Stimulated activated naive CD8-positive, alpha-beta T cell treated with anti-CD3 and anti-CD28 coated beads, Interleukin-15, Interleukin-2, amounts not matched to agents 100 ng/mL and 50 ng/mL, for 24 hours (primary cell): ENCODE measurements at regions not wholly inside any gene's neighbourhood (a gene's known extent, or its start where the extent isn't known, plus 50 kb on each side); places are given as distances from the start of the nearest gene placed in this dataset.

ENCODE experiments used
- H3K27ac Mint-ChIP-seq: one replicate; pipeline ENCODE4 v1.8.0; 2021; ENCODE audit warnings: mild to moderate bottlenecking, mixed read lengths
- H3K27me3 Mint-ChIP-seq: one replicate; pipeline ENCODE4 v1.8.0; 2021; ENCODE audit warnings: mixed read lengths
- H3K36me3 Mint-ChIP-seq: one replicate; pipeline ENCODE4 v1.8.0; 2021; ENCODE audit warnings: low read depth, mixed read lengths
- H3K4me1 Mint-ChIP-seq: one replicate; pipeline ENCODE4 v1.8.0; 2021; ENCODE audit warnings: low read depth, mixed read lengths
- H3K4me3 Mint-ChIP-seq: one replicate; pipeline ENCODE4 v1.8.0; 2021; ENCODE audit warnings: mild to moderate bottlenecking, mixed read lengths
- H3K9me3 Mint-ChIP-seq: one replicate; pipeline ENCODE4 v1.8.0; 2021; ENCODE audit warnings: mixed read lengths

DNA sequence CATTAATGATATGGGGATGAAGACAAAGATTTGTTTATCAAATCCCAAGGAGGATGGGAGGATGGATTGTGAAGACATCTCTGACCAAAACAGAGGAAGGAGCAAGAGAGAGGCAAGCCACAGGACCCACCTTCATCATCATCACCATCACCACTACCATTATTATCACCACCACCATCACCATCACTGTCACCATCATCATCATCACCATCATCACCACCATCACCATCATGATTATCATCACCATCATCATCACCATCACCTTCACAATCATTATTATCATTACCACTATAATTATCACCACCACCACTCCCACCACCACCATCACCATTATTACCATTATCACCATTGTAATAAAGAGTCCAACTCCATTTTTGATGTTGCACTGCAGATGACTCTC, 482.5 kb downstream of the PTPRU start:
- peaks cover under 1% of the 10 kb centered on the region for H3K27me3 Mint-ChIP-seq
- H3K4me1 Mint-ChIP-seq = peaks cover 12% of the 10 kb centered on the region
- no peak overlapping the region for H3K27ac Mint-ChIP-seq
- no peaks in the 10 kb centered on the region for H3K36me3 Mint-ChIP-seq
- peaks cover 12% of the 10 kb centered on the region for H3K9me3 Mint-ChIP-seq
- H3K4me3 Mint-ChIP-seq = no peak overlapping the region

- H3K27ac Mint-ChIP-seq = no peak overlapping the region
- H3K4me3 Mint-ChIP-seq = no peak overlapping the region
- peaks cover 24% of the 10 kb centered on the region for H3K4me1 Mint-ChIP-seq
- peaks cover 12% of the 10 kb centered on the region for H3K9me3 Mint-ChIP-seq
- H3K36me3 Mint-ChIP-seq = no peaks in the 10 kb centered on the region
- peaks cover 3% of the 10 kb centered on the region for H3K27me3 Mint-ChIP-seq
These were observed 480.0 kb downstream of the PTPRU start for GRCh38 chr1:29716306-29716705.

- H3K4me1 Mint-ChIP-seq = peaks cover 33% of the 10 kb centered on the region
- H3K9me3 Mint-ChIP-seq = peaks cover 2% of the 10 kb centered on the region
- no peak overlapping the region for H3K4me3 Mint-ChIP-seq
- H3K27ac Mint-ChIP-seq = no peak overlapping the region
- no peaks in the 10 kb centered on the region for H3K36me3 Mint-ChIP-seq
- H3K27me3 Mint-ChIP-seq = peaks cover 3% of the 10 kb centered on the region
These were observed 477.5 kb downstream of the PTPRU start for GRCh38 chr1:29713857-29714256.

- Mint-ChIP-seq H3K4me1 (peaks cover 39% of the 10 kb centered on the region), H3K36me3 (no peaks in the 10 kb centered on the region), H3K27ac (no peak overlapping the region), H3K9me3 (no peaks in the 10 kb centered on the region), H3K27me3 (peaks cover 12% of the 10 kb centered on the region), H3K4me3 (no peak overlapping the region)
These were observed 476.5 kb downstream of the PTPRU start for GRCh38 chr1:29712801-29713200.

DNA sequence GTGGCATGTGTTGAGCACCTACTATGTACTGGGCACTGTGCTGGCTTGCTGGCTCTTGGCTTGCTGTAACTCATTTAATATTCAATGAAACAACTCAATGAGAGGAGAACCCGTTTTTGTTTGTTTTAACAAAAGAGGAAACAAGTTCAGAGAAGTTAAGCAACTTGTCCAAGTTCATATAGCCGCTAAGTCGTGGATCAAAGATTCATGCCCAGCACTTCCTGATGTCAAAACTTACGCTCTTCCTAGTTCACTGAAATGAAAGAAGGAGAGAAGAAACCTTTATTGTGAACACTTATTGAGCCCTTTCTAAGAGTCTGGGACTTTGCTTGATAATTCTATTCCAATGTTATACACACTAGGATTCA, 475.9 kb downstream of the PTPRU start:
- Mint-ChIP-seq H3K36me3 (no peaks in the 10 kb centered on the region), H3K4me3 (no peak overlapping the region), H3K4me1 (peaks cover 39% of the 10 kb centered on the region), H3K27ac (peak overlapping the region; percentile 36), H3K27me3 (peaks cover 12% of the 10 kb centered on the region), H3K9me3 (no peaks in the 10 kb centered on the region)

DNA sequence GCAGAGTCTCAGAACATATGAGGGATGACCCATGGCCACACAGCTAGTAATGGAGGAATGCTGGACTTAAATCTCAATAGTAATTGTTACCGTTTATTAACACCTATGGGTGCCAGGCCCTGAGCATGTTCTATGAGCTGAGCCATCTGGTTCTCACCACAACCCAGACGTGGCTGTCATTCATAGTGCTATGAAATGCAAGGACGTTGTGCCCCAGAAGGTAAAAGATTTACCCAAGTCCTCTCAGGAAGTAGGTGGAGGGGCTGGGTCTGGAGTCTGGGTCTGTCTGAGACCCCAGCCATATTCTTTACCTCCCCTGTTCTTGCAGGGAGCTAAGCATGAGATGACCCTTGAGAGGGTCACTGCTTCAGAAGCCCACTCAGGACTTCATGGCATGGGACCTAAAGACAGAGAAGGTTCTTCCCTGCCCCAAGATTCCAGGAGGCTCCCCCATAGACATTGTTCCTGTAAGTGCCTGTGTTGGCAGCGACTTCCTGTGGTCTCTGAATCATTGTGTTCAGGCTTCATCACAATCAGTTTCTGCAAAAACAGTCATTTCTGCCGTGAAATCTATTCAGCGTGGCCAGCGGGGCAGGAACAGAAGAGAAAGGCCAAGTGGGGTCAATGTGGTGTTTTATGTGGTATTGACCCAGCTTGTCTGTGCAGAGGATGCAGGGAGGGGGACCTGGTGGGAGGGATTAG, 475.4 kb downstream of the PTPRU start:
- H3K27me3 Mint-ChIP-seq = peaks cover 12% of the 10 kb centered on the region
- H3K9me3 Mint-ChIP-seq = no peaks in the 10 kb centered on the region
- H3K36me3 Mint-ChIP-seq = no peaks in the 10 kb centered on the region
- H3K4me3 Mint-ChIP-seq = no peak overlapping the region
- H3K4me1 Mint-ChIP-seq = peaks cover 39% of the 10 kb centered on the region
- peak overlapping the region; percentile 36 for H3K27ac Mint-ChIP-seq

DNA sequence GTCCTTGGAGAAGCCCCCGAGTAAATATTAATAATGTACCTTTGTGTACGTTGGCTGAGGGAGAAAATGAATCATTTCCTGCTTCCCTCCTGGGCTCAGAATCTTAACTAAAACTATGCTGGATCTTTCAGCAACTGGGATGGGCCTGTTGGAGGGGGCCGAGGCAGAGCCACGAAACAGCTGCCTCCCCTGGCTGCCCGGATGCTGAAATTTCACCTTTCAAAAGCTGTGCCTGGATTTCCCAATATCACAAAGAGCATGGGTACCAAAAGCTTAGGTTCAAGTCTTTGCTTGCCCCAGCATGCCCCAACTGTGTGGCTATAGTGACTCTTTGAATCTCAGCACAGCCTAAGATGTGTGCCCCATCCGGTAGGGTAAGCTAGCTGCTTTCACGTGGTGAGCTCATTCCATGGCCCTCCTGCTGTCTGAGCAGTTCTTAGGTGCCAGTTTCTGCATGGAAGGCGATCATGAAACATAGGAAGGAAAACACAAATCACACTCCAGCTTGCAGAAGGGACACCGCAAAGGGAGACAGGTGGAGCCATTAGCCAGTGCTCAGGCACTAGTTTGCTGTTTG, 473.5 kb downstream of the PTPRU start:
- H3K4me3 Mint-ChIP-seq = no peak overlapping the region
- peaks cover 29% of the 10 kb centered on the region for H3K27me3 Mint-ChIP-seq
- no peaks in the 10 kb centered on the region for H3K36me3 Mint-ChIP-seq
- peak overlapping the region; percentile 38 for H3K27ac Mint-ChIP-seq
- H3K4me1 Mint-ChIP-seq = peaks cover 39% of the 10 kb centered on the region
- H3K9me3 Mint-ChIP-seq = no peaks in the 10 kb centered on the region

DNA sequence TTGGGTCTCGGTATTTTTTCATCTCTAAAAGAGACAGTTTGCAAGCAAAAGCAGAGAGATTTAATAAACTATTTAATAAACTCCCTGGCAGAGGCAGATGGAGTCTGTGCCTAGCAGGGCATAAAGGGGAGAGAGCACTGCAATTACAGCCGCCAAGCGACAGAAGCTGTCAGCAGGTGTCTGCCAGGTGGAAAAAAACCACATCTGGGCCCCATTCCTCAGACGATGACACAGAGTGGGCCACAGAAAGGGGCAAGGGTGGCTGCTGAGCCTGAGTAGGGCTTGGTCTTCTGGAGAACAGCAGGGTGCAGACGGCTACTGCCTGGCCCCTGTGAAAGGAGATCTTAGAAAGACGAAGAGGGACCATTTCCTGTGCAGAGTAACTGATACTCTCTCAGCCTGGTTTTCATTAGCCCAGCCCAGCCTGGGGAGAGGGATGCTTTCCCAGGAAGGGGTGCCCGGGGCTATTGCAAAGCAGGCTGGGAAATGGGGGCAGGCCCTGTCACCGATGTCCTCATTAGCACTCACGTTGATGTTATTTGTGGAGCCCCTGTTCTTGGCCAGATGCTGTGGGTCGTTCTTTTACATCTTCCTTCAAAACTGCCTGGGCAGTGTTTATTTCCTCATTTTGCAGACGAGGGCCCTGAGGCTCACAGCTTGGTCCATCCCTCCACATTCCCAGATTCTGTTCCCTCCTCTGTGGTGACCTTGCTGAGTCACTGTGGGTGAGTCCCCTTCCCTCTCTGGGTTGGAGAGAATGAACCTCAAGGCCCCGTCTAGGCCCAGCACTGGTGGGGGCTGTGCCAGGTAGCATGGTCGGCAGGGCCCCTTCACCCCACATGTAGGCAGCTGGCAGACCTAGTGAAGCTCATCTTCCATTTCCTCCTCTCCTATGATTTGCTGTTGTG, 472.7 kb downstream of the PTPRU start:
- H3K27ac Mint-ChIP-seq = peak overlapping the region; percentile 62

GRCh38 chr1:29708381-29708780, 472.1 kb downstream of the PTPRU start:
- Mint-ChIP-seq H3K36me3 (no peaks in the 10 kb centered on the region), H3K9me3 (no peaks in the 10 kb centered on the region), H3K27ac (no peak overlapping the region), H3K27me3 (peaks cover 27% of the 10 kb centered on the region), H3K4me3 (no peak overlapping the region), H3K4me1 (peaks cover 39% of the 10 kb centered on the region)

More for the DNA sequence above, 472.7 kb downstream of the PTPRU start:
- Mint-ChIP-seq H3K4me3 (no peak overlapping the region), H3K4me1 (peaks cover 39% of the 10 kb centered on the region), H3K9me3 (no peaks in the 10 kb centered on the region), H3K36me3 (no peaks in the 10 kb centered on the region), H3K27me3 (peaks cover 30% of the 10 kb centered on the region)

DNA sequence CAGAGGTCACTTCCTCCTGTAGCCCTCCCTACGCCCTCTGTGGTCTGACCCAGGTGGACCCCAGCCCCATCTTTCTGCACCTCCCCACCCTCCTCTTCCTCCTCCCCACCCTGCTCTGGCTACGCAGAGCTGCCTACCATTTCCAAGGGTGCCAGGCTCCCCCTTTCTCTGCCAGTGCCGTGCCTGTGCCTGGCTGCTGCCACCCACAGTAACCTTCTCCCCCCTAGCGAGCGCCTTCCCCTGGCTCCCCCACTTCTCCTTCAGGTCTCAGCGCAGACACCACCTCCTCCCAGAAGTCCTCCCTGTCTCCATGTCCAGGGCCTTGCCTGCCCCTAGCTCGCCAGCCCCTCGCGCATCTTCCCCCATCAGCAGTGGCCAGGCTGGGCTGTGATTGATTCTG, 471.5 kb downstream of the PTPRU start:
- Mint-ChIP-seq H3K27ac (no peak overlapping the region), H3K36me3 (no peaks in the 10 kb centered on the region), H3K4me1 (peaks cover 39% of the 10 kb centered on the region), H3K9me3 (no peaks in the 10 kb centered on the region), H3K4me3 (no peak overlapping the region), H3K27me3 (peaks cover 28% of the 10 kb centered on the region)

- Mint-ChIP-seq H3K4me1 (peaks cover 33% of the 10 kb centered on the region), H3K4me3 (no peak overlapping the region), H3K27me3 (peaks cover 32% of the 10 kb centered on the region), H3K27ac (no peak overlapping the region), H3K9me3 (no peaks in the 10 kb centered on the region), H3K36me3 (no peaks in the 10 kb centered on the region)
These were observed 470.6 kb downstream of the PTPRU start for GRCh38 chr1:29706936-29707335.

DNA sequence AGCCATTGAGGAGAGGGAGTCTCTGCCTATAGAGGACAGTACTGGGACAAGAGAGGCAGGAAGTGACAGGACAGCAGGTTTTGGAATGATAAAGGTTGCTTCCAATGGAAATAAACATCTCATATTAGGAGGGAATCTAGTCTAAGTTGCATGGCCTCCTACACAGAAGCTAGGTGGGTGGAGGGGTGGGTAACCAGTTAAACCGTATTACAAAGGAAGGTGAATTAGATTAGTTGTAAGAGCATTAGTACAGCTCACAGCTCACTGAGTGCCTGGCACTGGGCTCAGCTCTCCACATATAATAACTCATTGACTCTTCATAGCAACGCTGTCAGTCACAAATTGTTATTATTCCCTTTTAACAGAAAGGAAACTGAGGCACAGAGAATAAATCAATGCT, 468.1 kb downstream of the PTPRU start:
- H3K27ac Mint-ChIP-seq = no peak overlapping the region
- peaks cover 16% of the 10 kb centered on the region for H3K4me1 Mint-ChIP-seq
- H3K4me3 Mint-ChIP-seq = no peak overlapping the region
- no peaks in the 10 kb centered on the region for H3K36me3 Mint-ChIP-seq
- H3K27me3 Mint-ChIP-seq = peaks cover 39% of the 10 kb centered on the region
- no peaks in the 10 kb centered on the region for H3K9me3 Mint-ChIP-seq

GRCh38 chr1:29703596-29704370, 467.5 kb downstream of the PTPRU start:
- no peak overlapping the region for H3K27ac Mint-ChIP-seq
- H3K36me3 Mint-ChIP-seq = no peaks in the 10 kb centered on the region
- peaks cover 42% of the 10 kb centered on the region for H3K27me3 Mint-ChIP-seq
- no peaks in the 10 kb centered on the region for H3K9me3 Mint-ChIP-seq
- H3K4me1 Mint-ChIP-seq = peaks cover 9% of the 10 kb centered on the region
- no peak overlapping the region for H3K4me3 Mint-ChIP-seq

DNA sequence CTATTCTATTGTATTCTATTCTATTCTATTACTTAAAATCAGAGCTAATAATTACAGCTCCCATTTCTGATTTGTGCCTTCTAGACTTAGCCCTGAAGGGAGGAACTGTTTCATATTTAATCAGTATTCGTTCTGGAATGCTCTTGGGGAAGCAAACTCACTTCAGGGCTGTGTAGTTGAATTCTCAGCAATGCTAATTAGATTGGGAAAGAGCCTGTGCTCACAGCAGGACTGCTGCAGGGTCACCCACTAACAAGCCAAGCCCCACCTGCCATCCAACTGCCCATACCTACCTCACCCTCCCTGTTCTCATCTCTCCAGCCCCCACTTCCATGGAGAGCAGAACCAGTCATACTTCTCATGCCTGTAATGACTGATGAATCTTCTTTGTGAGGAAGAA, 464.2 kb downstream of the PTPRU start:
- Mint-ChIP-seq H3K27me3 (peaks cover 22% of the 10 kb centered on the region), H3K4me3 (no peak overlapping the region), H3K4me1 (no peaks in the 10 kb centered on the region), H3K9me3 (no peaks in the 10 kb centered on the region), H3K27ac (no peak overlapping the region), H3K36me3 (no peaks in the 10 kb centered on the region)
